Endothelial cell of umbilical vein (primary cell): ENCODE measurements at regions not wholly inside any gene's neighbourhood (a gene's known extent, or its start where the extent isn't known, plus 50 kb on each side); places are given as distances from the start of the nearest gene placed in this dataset.

Experiments
- BruUV-seq: library from RNA; stranded (reverse); fragments of 400-500 nt; replicated peaks from 2 replicates; lab custom pipeline; 2021; lab: Mats Ljungman, UMichigan
- CTCF ChIA-PET: fragments of 300-600, 350-600 bp; sonication (Branson Sonifier 250); formaldehyde crosslinking; loops from one replicate; lab custom pipeline; 2021; ENCODE audit warnings: antibody characterized with exemption, inconsistent platforms; lab: Charles Lee
- POLR2A ChIA-PET: fragments of 300-600, 350-600 bp; sonication (Branson Sonifier 250); formaldehyde crosslinking; loops from one replicate; lab custom pipeline; 2021; ENCODE audit warnings: antibody characterized with exemption, inconsistent platforms; lab: Charles Lee
- DNase-seq: peaks from one replicate; pipeline ENCODE4 v3.0.0-alpha.2; 2011; ENCODE audit warnings: low read depth, low spot score
- FAIRE-seq: peaks from 2 replicates; lab custom pipeline; 2011; peaks lifted over from hg19 to GRCh38; lab: Jason Lieb, UNC
- H2AFZ ChIP-seq: 2 replicates; pipeline ENCODE4 v1.6.0; 2012; ENCODE audit warnings: low read depth, low read length, control low read depth, inconsistent platforms
- H3K27ac ChIP-seq: 2 replicates; pipeline ENCODE4 v1.5.1; 2011; ENCODE audit warnings: low read depth, mild to moderate bottlenecking, control low read depth, low read length, moderate library complexity; ENCODE audit not compliant: insufficient read depth
- H3K27me3 ChIP-seq, 2 experiments: 2 replicates each; pipeline versions ENCODE4 v1.6.0 to v1.6.1; 2011; ENCODE audit warnings: low read length in 2 of 2, mixed read lengths in 1 of 2; ENCODE audit not compliant: control insufficient read depth in 2 of 2, insufficient read depth in 2 of 2
- H3K36me3 ChIP-seq, 2 experiments: 2 replicates in 1 of 2; 3 replicates in 1 of 2; pipeline ENCODE4 v1.5.1; 2011; ENCODE audit warnings: low read length in 2 of 2, mild to moderate bottlenecking in 1 of 2, moderate library complexity in 1 of 2; ENCODE audit not compliant: control insufficient read depth in 2 of 2, insufficient read depth in 2 of 2; ENCODE audit errors: extremely low read depth in 1 of 2
- H3K4me1 ChIP-seq: 3 replicates; pipeline ENCODE4 v1.5.1; 2011; ENCODE audit warnings: mild to moderate bottlenecking, low read length; ENCODE audit not compliant: control insufficient read depth, insufficient read depth; ENCODE audit errors: extremely low read depth
- H3K4me2 ChIP-seq: 2 replicates; pipeline ENCODE4 v1.6.1; 2011; ENCODE audit warnings: low read length, control low read depth, mixed read lengths; ENCODE audit not compliant: insufficient read depth
- H3K4me3 ChIP-seq, 3 experiments: fragments of 200-600 bp in 1 of 3; sonication (generic), shearing (Covaris generic) in 1 of 3; replicated peaks in 1 of 3; 2 replicates each; pipeline ENCODE4 v1.5.1; 2011 to 2016; ENCODE audit warnings: control low read depth in 3 of 3, low read length in 3 of 3, mild to moderate bottlenecking in 2 of 3, inconsistent platforms in 1 of 3, low read depth in 1 of 3, moderate library complexity in 1 of 3; ENCODE audit not compliant: insufficient read depth in 1 of 3
- H3K79me2 ChIP-seq: 2 replicates; pipeline ENCODE4 v1.6.0; 2012; ENCODE audit warnings: low read length, inconsistent platforms; ENCODE audit not compliant: control insufficient read depth, insufficient read depth
- H3K9ac ChIP-seq: replicated peaks from 2 replicates; pipeline ENCODE3; 2011; ENCODE audit warnings: low read length, control low read depth; ENCODE audit not compliant: insufficient read depth; ENCODE audit errors: extremely low read depth
- H3K9me1 ChIP-seq: replicated peaks from 3 replicates; pipeline ENCODE4 v1.6.0; 2011; ENCODE audit warnings: mild to moderate bottlenecking, low read length; ENCODE audit not compliant: control insufficient read depth, insufficient read depth; ENCODE audit errors: extremely low read depth
- H3K9me3 ChIP-seq: replicated peaks from 2 replicates; pipeline ENCODE4 v1.5.1; 2012; ENCODE audit warnings: low read length, inconsistent platforms; ENCODE audit not compliant: control insufficient read depth, insufficient read depth
- H4K20me1 ChIP-seq: replicated peaks from 2 replicates; pipeline ENCODE3; 2011; ENCODE audit warnings: mild to moderate bottlenecking, low read length; ENCODE audit not compliant: control insufficient read depth, insufficient read depth; ENCODE audit errors: extremely low read depth
- CTCF ChIP-seq, 2 donors: IDR thresholded peaks; 1 replicate in 1 of 2; 2 replicates in 1 of 2; pipeline ENCODE4 v1.5.1; 2011; ENCODE audit warnings: low read length in 2 of 2, mild to moderate bottlenecking in 2 of 2, moderate library complexity in 2 of 2, control low read depth in 1 of 2, inconsistent platforms in 1 of 2, low read depth in 1 of 2; ENCODE audit not compliant: insufficient read depth in 1 of 2; ENCODE audit errors: extremely low read depth in 1 of 2
- EZH2 ChIP-seq: IDR thresholded peaks from 2 replicates; pipeline ENCODE4 v1.6.1; 2012; ENCODE audit warnings: borderline replicate concordance, low read depth, mild to moderate bottlenecking, moderate library complexity, low read length, inconsistent platforms; ENCODE audit not compliant: severe bottlenecking
- FOS ChIP-seq: IDR thresholded peaks from 2 replicates; pipeline ENCODE4 v1.6.1; 2011; ENCODE audit warnings: mild to moderate bottlenecking, low read length, moderate library complexity, borderline replicate concordance; ENCODE audit not compliant: insufficient read depth
- GATA2 ChIP-seq: IDR thresholded peaks from 2 replicates; pipeline ENCODE4 v1.7.0; 2011; ENCODE audit warnings: low read depth, mild to moderate bottlenecking, moderate library complexity, mixed read lengths, low read length; ENCODE audit not compliant: insufficient read length, insufficient read depth
- JUN ChIP-seq: IDR thresholded peaks from 2 replicates; pipeline ENCODE4 v1.6.1; 2011; ENCODE audit warnings: borderline replicate concordance, low read depth; ENCODE audit not compliant: insufficient read length, insufficient read depth
- MAX ChIP-seq: IDR thresholded peaks from 2 replicates; pipeline ENCODE4 v1.6.1; 2011; ENCODE audit not compliant: insufficient read depth, insufficient read length
- MYC ChIP-seq: IDR thresholded peaks from one replicate; pipeline ENCODE4 v1.6.1; 2011; ENCODE audit warnings: mild to moderate bottlenecking, low read depth, low read length
- POLR2A ChIP-seq: IDR thresholded peaks from 2 replicates; pipeline ENCODE4 v1.6.1; 2012; ENCODE audit warnings: low read depth, mild to moderate bottlenecking, control low read depth, low read length
- POLR2AphosphoS5 ChIP-seq: IDR thresholded peaks from 2 replicates; pipeline ENCODE4 v1.6.1; 2012; ENCODE audit warnings: low read depth, mild to moderate bottlenecking, control low read depth, low read length, moderate library complexity; ENCODE audit not compliant: insufficient read depth
- dilution Hi-C: fragments of 300-500 bp; cut with MboI; formaldehyde crosslinking; loops from one replicate; pipeline ENCODE4 v1.15.0; 2019; ENCODE audit warnings: low sequenced_read_pairs; ENCODE audit not compliant: extremely low pct_ligation_motif_present
- intact Hi-C: fragments of 100-400 bp; cut with micrococcal nuclease; formaldehyde crosslinking; loops from one replicate; pipeline ENCODE4 v1.10.0; 2022

- Histone ChIP-seq H3K9ac (no peak overlapping the region), H3K9me1 (no peaks in the 10 kb centered on the region), H3K4me1 (no peaks in the 10 kb centered on the region), H3K79me2 (no peaks in the 10 kb centered on the region), H3K4me3 (no peak overlapping the region), H4K20me1 (no peaks in the 10 kb centered on the region), H3K36me3 (no peaks in the 10 kb centered on the region), H2AFZ (no peak overlapping the region), H3K27me3 (peaks cover 0 to 6% of the 10 kb centered on the region in 2 experiments), H3K27ac (no peak overlapping the region), H3K9me3 (no peaks in the 10 kb centered on the region), H3K4me2 (no peak overlapping the region)
- ChIA-PET POLR2A (no interaction called here), CTCF (interaction anchor here (1.8 kb wide), 1 partner anchor 17 kb away, joined by 6 read pairs; no protein-coding TSS in a partner anchor)
- no peak for DNase-seq
- BruUV-seq = no TSS peak
- intact Hi-C loops = no loop called here
- TF ChIP-seq GATA2 = no peak
- TF ChIP-seq MAX = no peak
- no peak for TF ChIP-seq FOS
- no peak for TF ChIP-seq POLR2AphosphoS5
- no peak for TF ChIP-seq POLR2A
- TF ChIP-seq JUN = no peak
- no peak for TF ChIP-seq EZH2
- dilution Hi-C loops = no loop called here
- FAIRE-seq = no peak
These were observed 199.9 kb downstream of the FOXL1 start for GRCh38 chr16:86778108-86778745.

- no peak overlapping the region for H3K4me3 ChIP-seq
- DNase-seq (no peak), FAIRE-seq (no peak)
- dilution Hi-C loops (no loop called here), intact Hi-C loops (no loop called here)
- no peaks in the 10 kb centered on the region for H3K9me3 ChIP-seq
- no peak for TF ChIP-seq GATA2
- no peak for TF ChIP-seq EZH2
- TF ChIP-seq POLR2A = no peak
- TF ChIP-seq CTCF (IDR thresholded peaks at IDR 0.05; ENCODE audit: extremely low read depth in 1 of 2, insufficient read depth in 1 of 2, low read depth in 1 of 2, low read length in 2 of 2) = no peak
- no peak for TF ChIP-seq JUN
- no peak for TF ChIP-seq MYC
- H3K36me3 ChIP-seq = no peaks in the 10 kb centered on the region
- H3K27ac ChIP-seq = no peak overlapping the region
- H2AFZ ChIP-seq = no peak overlapping the region
- H3K4me1 ChIP-seq = no peaks in the 10 kb centered on the region
- ChIA-PET POLR2A (no interaction called here), CTCF (interaction anchor here (1.8 kb wide), 1 partner anchor 18 kb away, joined by 6 read pairs; no protein-coding TSS in a partner anchor)
- H3K9me1 ChIP-seq = no peaks in the 10 kb centered on the region
- H3K79me2 ChIP-seq = no peaks in the 10 kb centered on the region
- H3K27me3 ChIP-seq = peaks cover 0 to 6% of the 10 kb centered on the region in 2 experiments
- BruUV-seq = no TSS peak
- no peak overlapping the region for H3K4me2 ChIP-seq
- H3K9ac ChIP-seq = no peak overlapping the region
- no peaks in the 10 kb centered on the region for H4K20me1 ChIP-seq
These were observed 200.6 kb downstream of the FOXL1 start for GRCh38 chr16:86778978-86779377.
